ENCODE measurements at regions not wholly inside any gene's neighbourhood (a gene's known extent, or its start where the extent isn't known, plus 50 kb on each side); places are given as distances from the start of the nearest gene placed in this dataset.

GRCh38 chr12:58774731-58775130 lies 145.6 kb downstream of the LRIG3 start:
- ATAC-seq (ENCODE audit: insufficient read depth, low FRiP score) (no peak), DNase-seq (no peak)
- Histone ChIP-seq H3K9me3 (ENCODE audit: control insufficient read depth in 4 of 4, insufficient read depth in 3 of 4, low read length in 3 of 4) (no peaks in the 10 kb centered on the region), H3K9ac (ENCODE audit: insufficient read depth in 1 of 2, low read length in 2 of 2) (no peak overlapping the region), H3K27ac (ENCODE audit: low read depth in 1 of 2, low read length in 1 of 2) (no peak overlapping the region), H3K36me3 (ENCODE audit: control insufficient read depth in 4 of 4, insufficient read depth in 4 of 4, low read length in 4 of 4) (no peaks in the 10 kb centered on the region), H3K4me1 (ENCODE audit: control insufficient read depth in 5 of 5, insufficient read depth in 5 of 5, low read length in 5 of 5) (peaks cover 0 to 3% (median 0%) of the 10 kb centered on the region in 5 donors), H3K4me3 (no peak overlapping the region), H3K27me3 (ENCODE audit: control insufficient read depth in 3 of 3, insufficient read depth in 3 of 3, low read length in 2 of 3) (no peaks in the 10 kb centered on the region)
- no peak for TF ChIP-seq CTCF (IDR thresholded peaks at IDR 0.05; ENCODE audit: control extremely low read depth, extremely low read depth)
- WGBS, 2 donors: 62 to 69% methylated on average over 2 of the region's 2 CpGs

- no peak for TF ChIP-seq CTCF (IDR thresholded peaks at IDR 0.05; ENCODE audit: control extremely low read depth, extremely low read depth)
- 88 to 89% methylated on average over 1 of the region's 1 CpG for WGBS, 2 donors
- DNase-seq (no peak), ATAC-seq (ENCODE audit: insufficient read depth, low FRiP score) (no peak)
- Histone ChIP-seq H3K36me3 (ENCODE audit: control insufficient read depth in 4 of 4, insufficient read depth in 4 of 4, low read length in 4 of 4) (no peaks in the 10 kb centered on the region), H3K4me1 (ENCODE audit: control insufficient read depth in 5 of 5, insufficient read depth in 5 of 5, low read length in 5 of 5) (peaks cover 0 to 3% (median 0%) of the 10 kb centered on the region in 5 donors), H3K27me3 (ENCODE audit: control insufficient read depth in 3 of 3, insufficient read depth in 3 of 3, low read length in 2 of 3) (no peaks in the 10 kb centered on the region), H3K9ac (ENCODE audit: insufficient read depth in 1 of 2, low read length in 2 of 2) (no peak overlapping the region), H3K27ac (ENCODE audit: low read depth in 1 of 2, low read length in 1 of 2) (no peak overlapping the region), H3K9me3 (ENCODE audit: control insufficient read depth in 4 of 4, insufficient read depth in 3 of 4, low read length in 3 of 4) (no peaks in the 10 kb centered on the region), H3K4me3 (no peak overlapping the region)
Observed at GRCh38 chr12:58775396-58775795, 144.9 kb downstream of the LRIG3 start.

- DNase-seq (peak in 1 of 3 donors; percentile 17), ATAC-seq (ENCODE audit: insufficient read depth, low FRiP score) (no peak)
- Histone ChIP-seq H3K4me1 (ENCODE audit: control insufficient read depth in 5 of 5, insufficient read depth in 5 of 5, low read length in 5 of 5) (peaks cover 0 to 3% (median 0%) of the 10 kb centered on the region in 5 donors), H3K36me3 (ENCODE audit: control insufficient read depth in 4 of 4, insufficient read depth in 4 of 4, low read length in 4 of 4) (no peaks in the 10 kb centered on the region), H3K4me3 (no peak overlapping the region), H3K27ac (ENCODE audit: low read depth in 1 of 2, low read length in 1 of 2) (no peak overlapping the region), H3K9me3 (ENCODE audit: control insufficient read depth in 4 of 4, insufficient read depth in 3 of 4, low read length in 3 of 4) (no peaks in the 10 kb centered on the region), H3K9ac (ENCODE audit: insufficient read depth in 1 of 2, low read length in 2 of 2) (no peak overlapping the region), H3K27me3 (ENCODE audit: control insufficient read depth in 3 of 3, insufficient read depth in 3 of 3, low read length in 2 of 3) (no peaks in the 10 kb centered on the region)
- TF ChIP-seq CTCF (IDR thresholded peaks at IDR 0.05; ENCODE audit: control extremely low read depth, extremely low read depth): no peak
Observed at GRCh38 chr12:58776144-58776543, 144.2 kb downstream of the LRIG3 start.

- Histone ChIP-seq H3K27ac (ENCODE audit: low read depth in 1 of 2, low read length in 1 of 2) (no peak overlapping the region), H3K4me3 (no peak overlapping the region), H3K36me3 (ENCODE audit: control insufficient read depth in 4 of 4, insufficient read depth in 4 of 4, low read length in 4 of 4) (no peaks in the 10 kb centered on the region), H3K27me3 (ENCODE audit: control insufficient read depth in 3 of 3, insufficient read depth in 3 of 3, low read length in 2 of 3) (no peaks in the 10 kb centered on the region), H3K9ac (ENCODE audit: insufficient read depth in 1 of 2, low read length in 2 of 2) (no peak overlapping the region), H3K9me3 (ENCODE audit: control insufficient read depth in 4 of 4, insufficient read depth in 3 of 4, low read length in 3 of 4) (no peaks in the 10 kb centered on the region), H3K4me1 (ENCODE audit: control insufficient read depth in 5 of 5, insufficient read depth in 5 of 5, low read length in 5 of 5) (peaks cover 0 to 3% (median 0%) of the 10 kb centered on the region in 5 donors)
- ATAC-seq (ENCODE audit: insufficient read depth, low FRiP score) (no peak), DNase-seq (peak in 1 of 3 donors; percentile 22)
- no peak for TF ChIP-seq CTCF (IDR thresholded peaks at IDR 0.05; ENCODE audit: control extremely low read depth, extremely low read depth)
Observed at GRCh38 chr12:58777815-58778214, 142.5 kb downstream of the LRIG3 start.

All from lung (tissue), 11 donors.